HG03045 (cell line): ENCODE measurements at regions not wholly inside any gene's neighbourhood (a gene's known extent, or its start where the extent isn't known, plus 50 kb on each side); places are given as distances from the start of the nearest gene placed in this dataset.

Source experiments
- ATAC-seq: cut with Tn5 transposase; IDR thresholded peaks from one replicate; pipeline ENCODE4 v1.9.1; 2021; ENCODE audit warnings: mild to moderate bottlenecking, moderate library complexity; ENCODE audit not compliant: unreplicated experiment

GRCh38 chr1:47627016-47627415 is 189.2 kb downstream of the FOXD2 start:
- no peak for ATAC-seq

DNA sequence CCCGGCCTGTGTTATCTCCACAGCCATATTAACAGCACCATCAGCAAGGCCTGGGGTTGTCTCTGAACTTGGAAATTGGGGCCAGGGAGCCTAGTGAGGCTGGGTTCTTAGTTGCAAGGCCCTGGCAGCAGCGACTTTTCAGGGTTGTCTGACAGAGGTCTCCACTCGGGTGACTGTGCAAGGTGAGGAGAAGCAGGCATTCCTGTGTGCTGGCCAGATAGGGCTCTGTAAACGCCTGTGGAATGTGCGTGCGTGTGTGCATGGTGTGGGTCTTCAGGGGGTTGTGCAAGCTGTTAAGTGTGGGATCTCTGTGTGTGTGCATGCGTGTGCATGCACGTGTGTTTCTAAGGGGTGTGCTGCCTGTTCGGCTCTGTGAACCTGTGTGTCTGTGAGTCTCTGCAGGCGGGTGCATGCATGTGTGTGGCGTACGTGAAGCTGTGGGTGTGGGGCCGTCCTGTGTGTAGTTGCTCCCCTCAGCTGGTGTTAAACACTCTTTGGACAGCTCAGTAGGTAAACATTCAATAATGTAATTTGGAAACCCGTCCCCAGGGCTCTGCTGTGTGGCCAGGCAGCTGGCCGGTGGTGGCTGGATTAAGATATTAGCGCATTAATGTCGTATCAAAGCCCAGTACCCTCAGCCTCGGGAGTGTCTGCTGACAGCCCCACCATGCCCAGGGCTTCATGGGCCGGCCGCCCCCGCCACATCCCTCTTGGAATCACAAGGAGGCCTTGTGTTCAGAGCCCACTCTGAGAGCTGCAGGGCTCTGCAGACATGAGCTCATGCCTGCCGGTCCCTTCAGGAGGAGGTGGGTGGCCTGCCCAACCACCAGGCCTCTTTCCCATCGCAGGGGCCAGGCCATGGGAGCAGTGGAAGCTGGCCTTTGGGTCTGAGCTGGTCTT is 189.9 kb downstream of the FOXD2 start:
- ATAC-seq = no peak

DNA sequence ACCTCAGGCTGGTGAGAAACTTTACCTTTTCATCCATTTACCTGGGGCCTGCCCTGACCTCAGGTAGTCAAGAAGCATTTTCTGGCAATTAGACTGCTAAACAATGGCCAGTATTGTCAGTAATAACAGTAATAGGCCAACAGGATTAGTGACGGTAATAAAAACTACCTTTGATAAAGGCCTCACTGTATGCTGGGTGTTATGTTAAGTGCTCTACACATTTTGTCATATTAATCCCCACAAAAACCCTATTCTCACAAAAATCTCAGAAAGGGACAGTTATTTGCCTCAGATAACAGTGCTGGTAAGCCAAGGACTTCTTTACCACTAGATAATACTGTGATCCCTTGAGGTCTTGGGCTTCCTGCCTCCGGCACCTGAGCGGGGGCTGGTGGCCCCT is 191.4 kb downstream of the FOXD2 start:
- ATAC-seq = no peak

DNA sequence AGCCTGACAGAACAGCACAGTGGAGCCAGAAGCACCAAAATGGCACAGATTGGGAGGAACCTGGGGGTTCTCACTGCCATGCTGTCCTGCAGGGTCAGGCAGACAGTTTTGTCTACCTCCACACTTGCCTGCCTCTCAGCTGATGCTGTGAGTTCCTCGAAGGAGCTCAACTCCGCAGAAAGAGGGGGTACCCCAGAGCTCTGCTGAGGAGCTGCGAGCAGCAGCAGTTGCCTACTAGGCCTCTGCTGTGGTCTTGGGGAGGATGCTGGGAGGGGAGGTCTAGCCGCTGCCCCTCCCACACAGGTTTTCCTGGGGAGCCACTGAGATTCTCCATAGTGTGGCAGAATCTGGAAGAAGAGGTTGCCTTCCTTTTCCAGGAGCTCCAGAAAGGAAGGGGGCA is 192.5 kb downstream of the FOXD2 start:
- no peak for ATAC-seq

GRCh38 chr1:47631411-47631995 is 193.7 kb downstream of the FOXD2 start:
- no peak for ATAC-seq

GRCh38 chr1:47635111-47635510 is 197.3 kb downstream of the FOXD2 start:
- no peak for ATAC-seq

DNA sequence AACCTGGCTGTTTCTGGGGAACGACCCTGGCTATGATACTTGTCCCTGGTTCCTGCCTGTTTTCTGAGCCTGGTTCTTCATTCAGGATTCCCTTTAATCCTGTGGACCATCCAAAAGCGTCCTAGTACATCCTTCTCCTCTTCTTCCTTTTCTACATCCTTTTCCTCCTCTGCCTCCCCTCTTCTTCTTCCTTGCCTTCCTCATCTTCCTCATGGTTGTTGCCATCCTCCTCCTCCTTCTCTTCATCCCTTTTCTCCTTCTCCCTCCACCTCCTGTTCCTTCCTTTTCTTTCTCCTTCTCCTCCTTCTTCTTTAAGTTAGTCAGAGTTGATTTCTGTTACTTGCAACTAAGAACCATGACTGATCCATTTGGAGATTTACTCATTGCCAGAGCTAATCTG is 197.8 kb downstream of the FOXD2 start:
- no peak for ATAC-seq

DNA sequence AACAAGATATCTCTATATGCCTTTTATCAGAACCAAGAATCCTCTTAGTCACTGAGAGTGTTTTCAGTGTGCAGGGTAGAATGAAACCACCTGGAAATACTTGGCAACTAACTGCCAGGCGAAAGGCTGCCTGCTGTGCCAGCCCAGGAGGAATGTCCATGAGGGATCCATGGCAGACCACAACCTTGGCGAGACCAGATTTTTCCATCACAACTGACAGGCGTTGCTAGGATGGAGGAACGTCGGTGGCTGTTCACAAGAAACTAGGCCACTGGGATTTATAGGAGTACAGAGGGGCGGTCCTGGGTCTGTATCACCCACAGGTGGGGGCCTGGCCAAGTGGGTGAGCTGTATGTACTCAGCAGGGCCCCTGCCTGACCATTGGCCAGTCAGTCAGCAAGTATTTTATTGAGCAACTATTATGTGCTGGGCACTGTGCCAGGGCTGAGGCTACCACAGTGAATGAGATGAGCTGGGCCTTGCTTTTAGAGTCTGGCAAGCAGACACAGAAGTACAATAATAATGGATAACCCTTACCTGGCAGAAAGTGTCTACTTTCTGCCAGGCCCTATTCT is 199.4 kb downstream of the FOXD2 start:
- no peak for ATAC-seq

- ATAC-seq = no peak
Measured at GRCh38 chr1:47638240-47638639, 200.4 kb downstream of the FOXD2 start.

GRCh38 chr1:47638713-47639112 is 200.9 kb downstream of the FOXD2 start:
- no peak for ATAC-seq

DNA sequence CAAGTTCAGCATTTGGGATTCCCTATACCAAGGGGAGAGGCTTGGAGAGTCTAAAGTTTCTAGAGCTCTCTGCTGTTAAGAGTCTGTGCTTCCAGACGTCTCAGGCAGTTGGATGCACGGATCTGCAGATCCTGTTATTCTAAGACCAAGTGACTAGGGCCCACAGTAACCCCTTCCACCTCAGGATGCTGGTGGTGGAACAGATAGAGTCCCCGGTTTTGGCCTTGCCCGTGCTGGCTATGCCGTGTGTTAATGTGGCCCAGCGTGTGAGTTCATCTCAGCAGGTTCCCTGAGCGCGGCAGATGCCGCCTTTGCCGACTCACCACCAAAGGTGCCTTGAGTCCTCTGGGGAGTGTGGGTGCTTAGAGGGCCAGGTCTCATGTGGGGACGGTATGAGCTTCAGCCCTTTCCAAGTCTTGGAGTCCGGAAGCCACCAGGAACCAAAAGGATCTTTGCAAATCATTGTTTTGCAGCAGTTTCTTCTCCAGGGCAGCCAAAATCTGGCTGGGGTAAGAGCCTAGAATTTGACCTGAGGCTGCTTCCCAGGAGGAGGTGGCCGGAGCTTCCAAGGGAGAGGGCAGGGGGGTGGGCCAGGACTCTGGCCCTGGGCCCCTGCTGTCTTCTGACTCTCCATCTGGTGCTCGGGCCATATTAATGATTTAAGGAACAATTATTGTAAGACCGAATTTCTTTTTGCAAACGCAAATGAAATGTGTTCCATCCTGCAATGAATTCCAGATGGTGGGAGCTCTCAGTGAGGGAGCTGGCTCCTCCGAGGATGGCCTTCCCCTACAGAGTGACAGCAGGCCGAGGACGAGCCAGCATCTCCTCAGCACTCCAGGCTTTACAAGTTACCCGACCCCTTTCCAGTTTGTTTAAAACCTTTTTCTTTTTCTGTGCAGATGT is 205.7 kb downstream of the FOXD2 start:
- ATAC-seq = no peak

GRCh38 chr1:47644212-47644573 is 206.3 kb downstream of the FOXD2 start:
- no peak for ATAC-seq

- ATAC-seq = no peak
Measured at GRCh38 chr1:47645151-47645550, 207.3 kb downstream of the FOXD2 start.

DNA sequence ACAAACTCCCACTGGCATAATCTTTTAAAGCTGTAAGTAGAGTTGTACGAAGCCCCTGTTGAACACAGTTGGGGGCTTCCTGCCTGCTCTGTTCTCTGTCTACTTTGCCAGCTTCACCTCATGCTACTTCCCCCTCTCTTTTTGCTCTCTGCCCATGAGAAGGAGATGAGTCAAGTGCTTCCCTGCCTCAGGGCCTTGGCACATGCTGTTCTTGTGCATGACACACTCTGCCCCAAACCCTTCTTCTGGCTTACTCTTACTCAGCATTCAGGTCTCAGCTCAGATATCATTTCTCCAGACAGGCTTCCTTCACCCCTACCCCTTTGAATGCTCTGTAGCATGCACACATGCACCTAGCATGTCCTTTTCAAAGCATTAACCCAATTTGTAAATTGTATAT is 208.8 kb downstream of the FOXD2 start:
- ATAC-seq = no peak

GRCh38 chr1:47647327-47647845 is 209.5 kb downstream of the FOXD2 start:
- ATAC-seq = no peak

DNA sequence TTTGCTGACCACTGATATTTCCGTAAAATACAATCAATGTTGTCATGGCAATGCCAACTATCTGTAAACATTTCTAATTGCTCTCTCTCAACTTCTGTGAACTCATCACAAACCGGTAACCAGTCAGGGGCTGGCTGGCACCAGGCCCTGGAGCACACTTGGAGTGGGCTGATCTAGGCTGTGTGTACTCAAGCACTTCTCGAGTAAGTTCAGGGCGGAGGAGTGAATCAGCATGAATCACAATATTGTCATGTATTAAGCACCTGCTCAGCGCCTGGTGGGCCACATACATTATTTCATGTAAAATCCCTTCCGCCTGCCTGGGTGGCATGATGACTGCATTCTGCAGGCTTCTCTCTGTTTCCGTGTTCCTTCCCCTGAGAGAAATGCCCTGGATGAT is 212.4 kb downstream of the FOXD2 start:
- no peak for ATAC-seq

- ATAC-seq = no peak
Measured at GRCh38 chr1:47650611-47651010, 212.8 kb downstream of the FOXD2 start.

DNA sequence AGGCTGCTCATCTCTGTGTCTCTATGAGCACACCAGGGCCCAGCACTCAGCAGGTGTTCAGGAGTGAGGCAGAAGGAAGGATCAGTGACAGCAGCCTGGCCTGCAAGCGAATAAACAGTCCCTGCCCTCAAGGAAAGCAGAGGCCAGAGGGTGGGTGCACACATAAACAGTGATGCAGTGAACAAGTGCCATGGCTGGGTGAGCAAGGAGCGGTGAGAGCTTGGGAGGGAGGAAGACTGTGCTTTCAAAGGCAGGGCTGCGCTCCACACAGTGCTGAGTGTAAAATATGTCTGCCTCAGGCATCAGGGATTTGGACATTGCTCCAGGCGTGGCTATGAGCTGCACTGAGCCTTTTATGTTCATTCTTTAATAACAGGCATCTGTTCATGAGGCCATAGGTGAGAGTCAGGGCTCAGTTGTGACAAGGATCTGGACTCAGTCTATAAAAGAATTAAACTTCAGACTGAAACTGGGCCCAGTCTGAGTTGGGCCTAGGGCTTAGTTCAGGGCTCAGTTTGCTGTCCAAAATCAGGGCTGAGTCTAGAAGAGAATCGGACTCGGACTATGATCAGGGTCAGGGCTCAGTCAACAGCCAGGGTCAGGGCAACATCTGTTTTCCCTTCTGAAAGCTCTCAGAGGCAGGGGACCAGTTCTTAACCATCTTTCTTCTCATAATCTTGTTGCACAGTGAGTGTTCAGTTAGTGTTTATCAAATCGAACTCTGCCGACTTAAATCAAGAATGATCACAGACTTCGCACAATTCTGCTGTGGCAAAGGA is 213.7 kb downstream of the FOXD2 start:
- ATAC-seq = no peak

GRCh38 chr1:47655521-47656300 is 217.9 kb downstream of the FOXD2 start:
- ATAC-seq = no peak
